ENCODE measurements at regions not wholly inside any gene's neighbourhood (a gene's known extent, or its start where the extent isn't known, plus 50 kb on each side); places are given as distances from the start of the nearest gene placed in this dataset.

GRCh38 chr20:51237791-51238190, 214.9 kb upstream of the KCNG1 start:
- no peak overlapping the region for H2AK9ac ChIP-seq (replicated peaks; ENCODE audit: low read depth, low read length, poor library complexity)
- no peak overlapping the region for H2BK5ac ChIP-seq (ENCODE audit: low read depth, low read length, poor library complexity, severe bottlenecking)
- TF ChIP-seq CEBPB (IDR thresholded peaks at IDR 0.05; ENCODE audit: low read depth, low read length), result no peak
- TF ChIP-seq CHD1 (IDR thresholded peaks at IDR 0.05; ENCODE audit: low read depth, low read length), result no peak
- TF ChIP-seq BHLHE40 (IDR thresholded peaks at IDR 0.05; ENCODE audit: low read depth, low read length), result no peak
- no peak for TF ChIP-seq RCOR1 (IDR thresholded peaks at IDR 0.05; ENCODE audit: insufficient replicate concordance, low read length)
- TF ChIP-seq CTCF (conservative IDR thresholded peaks at IDR 0.05; ENCODE audit: low read depth, low read length), result no peak
- no peak for TF ChIP-seq SMC3 (IDR thresholded peaks at IDR 0.05; ENCODE audit: low read depth, low read length)
- TF ChIP-seq ELK1 (IDR thresholded peaks at IDR 0.05; ENCODE audit: borderline replicate concordance, low read depth, low read length), result no peak
- TF ChIP-seq MAZ (IDR thresholded peaks at IDR 0.05; ENCODE audit: borderline replicate concordance, low read depth, low read length), result no peak
- no peak for TF ChIP-seq FOS (IDR thresholded peaks at IDR 0.05; ENCODE audit: low read depth, low read length)
- TF ChIP-seq NFE2L2 (IDR thresholded peaks at IDR 0.05; ENCODE audit: low read depth, low read length), result no peak
- H2AK5ac ChIP-seq (ENCODE audit: low read depth, low read length), result no peak overlapping the region
- H3K9me1 ChIP-seq (ENCODE audit: insufficient read depth, low read length), result no peaks in the 10 kb centered on the region
- H2BK20ac ChIP-seq (ENCODE audit: low read depth, low read length), result no peak overlapping the region
- H4K8ac ChIP-seq (ENCODE audit: low read depth in 2 of 2, low read length in 2 of 2), result peak overlapping the region in 1 of 2 experiments; percentile 41; a peak in 1 of 4 replicates
- no peaks in the 10 kb centered on the region for H3K79me1 ChIP-seq (ENCODE audit: low read depth in 1 of 2, low read length in 2 of 2)
- peaks cover 5% of the 10 kb centered on the region; the same call in 1 of the 2 replicates for H3K4me1 ChIP-seq (ENCODE audit: control insufficient read depth, insufficient read depth, low read length)
- WGBS, 2 experiments (ENCODE audit: extremely low coverage in 2 of 2, insufficient read length in 1 of 2), result no CpG with 5 or more reads among the region's 11 CpGs
- H3K4ac ChIP-seq (ENCODE audit: low read depth, low read length), result no peak overlapping the region
- H3K4me2 ChIP-seq (ENCODE audit: low read depth, low read length), result no peak overlapping the region
- CTCF ChIA-PET, result no interaction called here
- H4K91ac ChIP-seq (ENCODE audit: insufficient read depth, low read depth, low read length), result no peak overlapping the region
- H3K56ac ChIP-seq (ENCODE audit: extremely low read depth, insufficient read depth, low read length), result no peak overlapping the region
- peaks cover 17% of the 10 kb centered on the region for H3K27me3 ChIP-seq (ENCODE audit: control insufficient read depth, insufficient read depth, low read length)
- no peak overlapping the region for H3K9ac ChIP-seq (ENCODE audit: low read depth, low read length)
- H3K4me3 ChIP-seq (ENCODE audit: insufficient read depth, low read depth, low read length), result no peak overlapping the region
- no peak overlapping the region for H2BK120ac ChIP-seq (ENCODE audit: low read depth, low read length)
- ATAC-seq (ENCODE audit: low read depth) (no peak), DNase-seq (no peak)
- H4K5ac ChIP-seq (ENCODE audit: low read depth, low read length), result no peak overlapping the region
- no peak overlapping the region for H3K23ac ChIP-seq (ENCODE audit: low read depth, low read length)
- no peaks in the 10 kb centered on the region for H3K36me3 ChIP-seq (ENCODE audit: control insufficient read depth, insufficient read depth, low read length)
- no TSS peak for BruUV-seq (replicated peaks)
- H3K27ac ChIP-seq (ENCODE audit: insufficient read depth, low read length), result no peak overlapping the region
- H2AFZ ChIP-seq (replicated peaks; ENCODE audit: low read length, poor library complexity), result no peak overlapping the region
- no peak overlapping the region for H3K14ac ChIP-seq (replicated peaks; ENCODE audit: low read depth, low read length)
- H4K20me1 ChIP-seq (ENCODE audit: insufficient read depth, low read length), result no peaks in the 10 kb centered on the region
- H3K9me3 ChIP-seq (ENCODE audit: control insufficient read depth, insufficient read depth, low read length), result peaks cover 15% of the 10 kb centered on the region
- no peak overlapping the region for H2BK15ac ChIP-seq (ENCODE audit: low read depth, low read length)
- in situ Hi-C loops (cut with MboI; ENCODE audit: low sequenced_read_pairs), result no loop called here
- dilution Hi-C loops (cut with HindIII; ENCODE audit: low sequenced_read_pairs, unreplicated experiment), result no loop called here
- H3K18ac ChIP-seq (ENCODE audit: low read depth, low read length), result no peak overlapping the region
- intact Hi-C loops (cut with micrococcal nuclease), result loop anchor here (5.0 kb wide), 1 partner anchor 50 kb away; no protein-coding TSS in a partner anchor
- POLR2A ChIA-PET (ENCODE audit: unreplicated experiment), result no interaction called here

All from IMR-90 (cell line).